B cell (primary cell): ENCODE measurements at regions not wholly inside any gene's neighbourhood (a gene's known extent, or its start where the extent isn't known, plus 50 kb on each side); places are given as distances from the start of the nearest gene placed in this dataset.

Experiments
- ATAC-seq: fragments of 200-7000 bp; cut with Tn5 transposase; one replicate; pipeline ENCODE4 v1.10.0; 2021; ENCODE audit warnings: low read depth, mild to moderate bottlenecking, moderate number of reproducible peaks, moderate library complexity
- CTCF ChIA-PET: fragments of 350-600 bp; sonication (Branson Sonifier 250); formaldehyde crosslinking; loops from one replicate; lab custom pipeline; 2021; ENCODE audit warnings: antibody characterized with exemption, inconsistent platforms; lab: Charles Lee
- POLR2A ChIA-PET: fragments of 350-600 bp; sonication (Branson Sonifier 250); formaldehyde crosslinking; loops from one replicate; lab custom pipeline; 2021; ENCODE audit warnings: antibody characterized with exemption; lab: Charles Lee
- DNase-seq: peaks from one replicate; pipeline ENCODE4 v3.0.0; 2013
- H2AFZ ChIP-seq: 2 replicates; pipeline ENCODE4 v1.6.1; 2012; ENCODE audit warnings: mild to moderate bottlenecking, low read depth, low read length; ENCODE audit not compliant: insufficient read depth, poor library complexity, severe bottlenecking
- H3K27ac ChIP-seq, 2 donors: 1 replicate in 1 of 2; 2 replicates in 1 of 2; pipeline ENCODE4 v1.5.1; 2012 to 2013; ENCODE audit warnings: low read length in 2 of 2, mild to moderate bottlenecking in 2 of 2, moderate library complexity in 1 of 2
- H3K27me3 ChIP-seq, 4 experiments: fragments of 200-600 bp in 1 of 4; sonication (generic) in 1 of 4; replicated peaks in 1 of 4; 1 replicate in 2 of 4; 2 replicates in 2 of 4; pipeline versions ENCODE4 v1.6.1 to v1.7.0; 2013 to 2016; ENCODE audit warnings: low read length in 3 of 4, mild to moderate bottlenecking in 2 of 4, mixed read lengths in 1 of 4, moderate library complexity in 1 of 4; ENCODE audit not compliant: insufficient read depth in 4 of 4, control insufficient read depth in 3 of 4; ENCODE audit errors: control extremely low read depth in 1 of 4
- H3K36me3 ChIP-seq, 2 experiments: replicated peaks in 1 of 2; 1 replicate in 1 of 2; 2 replicates in 1 of 2; pipeline versions ENCODE4 v1.6.1 to v1.7.1; 2013; ENCODE audit warnings: low read length in 1 of 2; ENCODE audit not compliant: insufficient read depth in 2 of 2, control insufficient read depth in 1 of 2; ENCODE audit errors: control extremely low read depth in 1 of 2, extremely low read depth in 1 of 2
- H3K4me1 ChIP-seq, 2 donors: fragments of 200-600 bp in 1 of 2; sonication (generic) in 1 of 2; 1 replicate in 1 of 2; 2 replicates in 1 of 2; pipeline versions ENCODE4 v1.5.1 to v1.6.1; 2013 to 2017; ENCODE audit warnings: low read length in 2 of 2; ENCODE audit not compliant: control insufficient read depth in 2 of 2, insufficient read depth in 2 of 2
- H3K4me2 ChIP-seq: replicated peaks from 2 replicates; pipeline ENCODE3; 2012; ENCODE audit warnings: mild to moderate bottlenecking, low read depth, low read length; ENCODE audit not compliant: poor library complexity, severe bottlenecking
- H3K4me3 ChIP-seq, 5 experiments: fragments of 200-600 bp in 1 of 5; sonication (generic) in 1 of 5; 1 replicate in 3 of 5; 2 replicates in 2 of 5; pipeline versions ENCODE4 v1.5.1 to v1.7.0; 2011 to 2016; ENCODE audit warnings: low read length in 4 of 5, mild to moderate bottlenecking in 4 of 5, low read depth in 2 of 5, control low read depth in 1 of 5, moderate library complexity in 1 of 5; ENCODE audit not compliant: insufficient read depth in 1 of 5; ENCODE audit errors: control extremely low read depth in 1 of 5, extremely low read depth in 1 of 5
- H3K79me2 ChIP-seq: fragments of 200-600 bp; sonication (generic); one replicate; pipeline ENCODE4 v1.6.0; 2016; ENCODE audit warnings: low read length; ENCODE audit not compliant: control insufficient read depth, insufficient read depth
- H3K9ac ChIP-seq: fragments of 200-600 bp; sonication (generic); 2 replicates; pipeline ENCODE4 v1.6.1; 2017; ENCODE audit warnings: mild to moderate bottlenecking, low read length, moderate library complexity
- H3K9me3 ChIP-seq, 3 donors: one replicate each; pipeline versions ENCODE4 v1.6.1 to v1.7.1; 2013; ENCODE audit warnings: low read length in 2 of 3; ENCODE audit not compliant: control insufficient read depth in 2 of 3, insufficient read depth in 1 of 3; ENCODE audit errors: control extremely low read depth in 1 of 3
- H4K20me1 ChIP-seq: 2 replicates; pipeline ENCODE4 v1.6.0; 2012; ENCODE audit warnings: mild to moderate bottlenecking, low read length; ENCODE audit not compliant: insufficient read depth, control insufficient read depth, poor library complexity, severe bottlenecking
- H3K27ac Mint-ChIP-seq: one replicate; pipeline ENCODE4 v1.8.0; 2021; ENCODE audit warnings: mixed read lengths
- H3K27me3 Mint-ChIP-seq: one replicate; pipeline ENCODE4 v1.8.0; 2021; ENCODE audit warnings: mixed read lengths
- H3K4me1 Mint-ChIP-seq: one replicate; pipeline ENCODE4 v1.8.0; 2021; ENCODE audit warnings: mixed read lengths
- H3K4me3 Mint-ChIP-seq: one replicate; pipeline ENCODE4 v1.8.0; 2021; ENCODE audit warnings: mixed read lengths
- H3K9me3 Mint-ChIP-seq: one replicate; pipeline ENCODE4 v1.8.0; 2022; ENCODE audit warnings: mixed read lengths; ENCODE audit not compliant: insufficient read depth
- EZH2 ChIP-seq: IDR thresholded peaks from 2 replicates; pipeline ENCODE4 v1.6.1; 2012; ENCODE audit warnings: borderline replicate concordance, low read depth, mild to moderate bottlenecking, moderate library complexity, low read length; ENCODE audit not compliant: insufficient read depth, poor library complexity, severe bottlenecking
- WGBS: methylation state at CpG from one replicate; pipeline ENCODE4 v1.1.5; 2013; ENCODE audit warnings: missing lambda C conversion rate; ENCODE audit not compliant: insufficient coverage; 5-methylcytosine and 5-hydroxymethylcytosine counted together
- intact Hi-C: fragments of 100-400 bp; cut with micrococcal nuclease; formaldehyde crosslinking; loops from one replicate; pipeline ENCODE4 v1.10.0; 2022
- TF ChIP-seq, protein P1 (sequence below): fragments of 200-600 bp; IDR thresholded peaks from one replicate; pipeline ENCODE4 v1.8.0; 2022; ENCODE audit warnings: antibody characterized with exemption, mild to moderate bottlenecking

DNA sequence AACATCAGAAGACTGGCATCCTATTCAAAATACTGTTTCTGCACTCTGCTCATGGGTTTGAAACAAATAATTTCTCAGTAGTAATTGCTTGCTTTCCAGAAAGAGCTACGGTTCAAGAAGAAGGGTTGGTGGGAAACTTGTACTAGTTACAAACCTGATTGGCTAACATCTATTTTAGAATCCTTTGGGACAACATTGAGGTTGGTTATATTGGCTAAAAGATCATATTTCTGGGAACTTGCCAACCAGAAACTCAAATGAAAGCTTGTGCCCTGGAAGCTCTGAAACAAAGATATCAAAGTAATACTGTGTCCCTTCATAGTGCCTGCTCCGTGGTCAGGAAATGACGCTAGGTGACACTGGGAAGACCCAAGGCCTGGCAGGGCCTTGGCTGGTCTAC lies 141.7 kb downstream of the LACC1 start:
- POLR2A ChIA-PET = no interaction called here
- Mint-ChIP-seq H3K4me3 (no peak overlapping the region), H3K4me1 (peaks cover 6% of the 10 kb centered on the region), H3K27me3 (peaks cover 15% of the 10 kb centered on the region), H3K27ac (no peak overlapping the region), H3K9me3 (no peaks in the 10 kb centered on the region)
- Histone ChIP-seq H3K9ac (no peak overlapping the region), H2AFZ (no peak overlapping the region), H3K36me3 (no peaks in the 10 kb centered on the region), H4K20me1 (no peaks in the 10 kb centered on the region), H3K27me3 (peaks cover 0 to 3% (median 0%) of the 10 kb centered on the region in 4 experiments), H3K4me1 (no peaks in the 10 kb centered on the region), H3K4me3 (no peak overlapping the region), H3K9me3 (no peaks in the 10 kb centered on the region), H3K4me2 (no peak overlapping the region), H3K79me2 (no peaks in the 10 kb centered on the region), H3K27ac (no peak overlapping the region)
- DNase-seq (no peak), ATAC-seq (no peak)
- CTCF ChIA-PET = no interaction called here
- no peak for TF ChIP-seq EZH2
- TF ChIP-seq, protein P1, sequence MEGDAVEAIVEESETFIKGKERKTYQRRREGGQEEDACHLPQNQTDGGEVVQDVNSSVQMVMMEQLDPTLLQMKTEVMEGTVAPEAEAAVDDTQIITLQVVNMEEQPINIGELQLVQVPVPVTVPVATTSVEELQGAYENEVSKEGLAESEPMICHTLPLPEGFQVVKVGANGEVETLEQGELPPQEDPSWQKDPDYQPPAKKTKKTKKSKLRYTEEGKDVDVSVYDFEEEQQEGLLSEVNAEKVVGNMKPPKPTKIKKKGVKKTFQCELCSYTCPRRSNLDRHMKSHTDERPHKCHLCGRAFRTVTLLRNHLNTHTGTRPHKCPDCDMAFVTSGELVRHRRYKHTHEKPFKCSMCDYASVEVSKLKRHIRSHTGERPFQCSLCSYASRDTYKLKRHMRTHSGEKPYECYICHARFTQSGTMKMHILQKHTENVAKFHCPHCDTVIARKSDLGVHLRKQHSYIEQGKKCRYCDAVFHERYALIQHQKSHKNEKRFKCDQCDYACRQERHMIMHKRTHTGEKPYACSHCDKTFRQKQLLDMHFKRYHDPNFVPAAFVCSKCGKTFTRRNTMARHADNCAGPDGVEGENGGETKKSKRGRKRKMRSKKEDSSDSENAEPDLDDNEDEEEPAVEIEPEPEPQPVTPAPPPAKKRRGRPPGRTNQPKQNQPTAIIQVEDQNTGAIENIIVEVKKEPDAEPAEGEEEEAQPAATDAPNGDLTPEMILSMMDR = no peak
- 100% methylated on average over 2 of the region's 3 CpGs for WGBS
- intact Hi-C loops = no loop called here

DNA sequence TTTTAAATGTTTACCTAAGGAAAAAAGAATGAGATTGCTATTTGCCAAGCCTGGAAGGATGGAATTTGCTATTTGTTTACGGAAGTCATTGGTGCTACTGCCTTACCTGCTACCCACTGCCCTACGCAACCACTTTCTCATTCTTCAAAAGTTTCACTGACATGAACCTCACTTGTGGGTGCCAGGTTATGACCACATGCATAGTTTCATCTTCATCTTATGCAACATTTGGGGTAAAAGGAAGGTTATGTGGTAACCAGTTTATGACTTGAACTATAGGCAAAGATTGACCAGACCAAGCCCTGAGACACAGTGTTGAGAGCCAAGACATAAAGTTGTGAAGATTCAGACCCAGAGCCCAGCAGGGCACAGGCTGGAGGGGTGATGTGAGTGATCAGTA lies 142.5 kb downstream of the LACC1 start:
- Histone ChIP-seq H2AFZ (no peak overlapping the region), H3K9ac (no peak overlapping the region), H4K20me1 (no peaks in the 10 kb centered on the region), H3K79me2 (no peaks in the 10 kb centered on the region), H3K27me3 (peaks cover 0 to 3% (median 0%) of the 10 kb centered on the region in 4 experiments), H3K4me2 (no peak overlapping the region), H3K27ac (no peak overlapping the region), H3K4me1 (no peaks in the 10 kb centered on the region), H3K4me3 (no peak overlapping the region), H3K36me3 (no peaks in the 10 kb centered on the region), H3K9me3 (no peaks in the 10 kb centered on the region)
- POLR2A ChIA-PET = no interaction called here
- no peak overlapping the region for H3K4me3 Mint-ChIP-seq
- CTCF ChIA-PET = no interaction called here
- ATAC-seq = no peak
- TF ChIP-seq, protein P1 = no peak
- no peak for TF ChIP-seq EZH2
- H3K9me3 Mint-ChIP-seq = no peaks in the 10 kb centered on the region
- no peak for DNase-seq
- H3K27ac Mint-ChIP-seq = no peak overlapping the region
- H3K4me1 Mint-ChIP-seq = peaks cover 6% of the 10 kb centered on the region
- WGBS = no CpG with 5 or more reads among the region's 2 CpGs
- peaks cover 17% of the 10 kb centered on the region for H3K27me3 Mint-ChIP-seq
- intact Hi-C loops = no loop called here
